ENCODE measurements at regions not wholly inside any gene's neighbourhood (a gene's known extent, or its start where the extent isn't known, plus 50 kb on each side); places are given as distances from the start of the nearest gene placed in this dataset.

- Histone ChIP-seq H3K27me3 (ENCODE audit: insufficient read depth, low read length, poor library complexity, severe bottlenecking) (no peaks in the 10 kb centered on the region), H3K4me2 (ENCODE audit: low read depth, low read length, poor library complexity, severe bottlenecking) (no peak overlapping the region), H3K4me1 (ENCODE audit: insufficient read depth, low read length, poor library complexity, severe bottlenecking) (no peaks in the 10 kb centered on the region), H3K4me3 (ENCODE audit: low read length, poor library complexity, severe bottlenecking) (no peak overlapping the region), H3K9me3 (ENCODE audit: insufficient read depth, low read depth, low read length) (no peaks in the 10 kb centered on the region), H3K79me2 (ENCODE audit: insufficient read depth, low read length) (no peaks in the 10 kb centered on the region), H3K9ac (ENCODE audit: low read depth, low read length, poor library complexity, severe bottlenecking) (no peak overlapping the region), H2AFZ (ENCODE audit: low read length) (no peak overlapping the region), H4K20me1 (ENCODE audit: insufficient read depth, low read length, poor library complexity, severe bottlenecking) (no peaks in the 10 kb centered on the region), H3K9me2 (replicated peaks; ENCODE audit: low read depth, low read length) (no peaks in the 10 kb centered on the region), H3K36me3 (ENCODE audit: insufficient read depth, low read length) (no peaks in the 10 kb centered on the region), H3F3A (ENCODE audit: low read depth) (no peaks in the 10 kb centered on the region)
- TF ChIP-seq EZH2phosphoT487 (IDR thresholded peaks at IDR 0.05; ENCODE audit: borderline replicate concordance) (no peak), CTCF (conservative IDR thresholded peaks at IDR 0.05; ENCODE audit: low read length) (no peak)
These were observed 225.8 kb upstream of the CYLC2 start for GRCh38 chr9:102769307-102769706.

- no peaks in the 10 kb centered on the region for H3K27me3 ChIP-seq (ENCODE audit: insufficient read depth, low read length, poor library complexity, severe bottlenecking)
- H3K9me2 ChIP-seq (replicated peaks; ENCODE audit: low read depth, low read length) = no peaks in the 10 kb centered on the region
- H4K20me1 ChIP-seq (ENCODE audit: insufficient read depth, low read length, poor library complexity, severe bottlenecking) = no peaks in the 10 kb centered on the region
- no peaks in the 10 kb centered on the region for H3K4me1 ChIP-seq (ENCODE audit: insufficient read depth, low read length, poor library complexity, severe bottlenecking)
- H2AFZ ChIP-seq (ENCODE audit: low read length) = no peak overlapping the region
- TF ChIP-seq EZH2phosphoT487 (IDR thresholded peaks at IDR 0.05; ENCODE audit: borderline replicate concordance) = no peak
- TF ChIP-seq CTCF (conservative IDR thresholded peaks at IDR 0.05; ENCODE audit: low read length) = no peak
- no peaks in the 10 kb centered on the region for H3K9me3 ChIP-seq (ENCODE audit: insufficient read depth, low read depth, low read length)
- no peaks in the 10 kb centered on the region for H3K79me2 ChIP-seq (ENCODE audit: insufficient read depth, low read length)
- no peak overlapping the region for H3K4me3 ChIP-seq (ENCODE audit: low read length, poor library complexity, severe bottlenecking)
- H3K4me2 ChIP-seq (ENCODE audit: low read depth, low read length, poor library complexity, severe bottlenecking) = no peak overlapping the region
- H3F3A ChIP-seq (ENCODE audit: low read depth) = no peaks in the 10 kb centered on the region
- no peaks in the 10 kb centered on the region for H3K36me3 ChIP-seq (ENCODE audit: insufficient read depth, low read length)
- no peak overlapping the region for H3K9ac ChIP-seq (ENCODE audit: low read depth, low read length, poor library complexity, severe bottlenecking)
These were observed 227.1 kb upstream of the CYLC2 start for GRCh38 chr9:102768002-102768401.

- Histone ChIP-seq H3K4me3 (ENCODE audit: low read length, poor library complexity, severe bottlenecking) (no peak overlapping the region), H3K36me3 (ENCODE audit: insufficient read depth, low read length) (no peaks in the 10 kb centered on the region), H2AFZ (ENCODE audit: low read length) (no peak overlapping the region), H3F3A (ENCODE audit: low read depth) (no peaks in the 10 kb centered on the region), H3K9ac (ENCODE audit: low read depth, low read length, poor library complexity, severe bottlenecking) (no peak overlapping the region), H3K4me2 (ENCODE audit: low read depth, low read length, poor library complexity, severe bottlenecking) (no peak overlapping the region), H3K79me2 (ENCODE audit: insufficient read depth, low read length) (no peaks in the 10 kb centered on the region), H3K9me3 (ENCODE audit: insufficient read depth, low read depth, low read length) (no peaks in the 10 kb centered on the region), H3K27me3 (ENCODE audit: insufficient read depth, low read length, poor library complexity, severe bottlenecking) (no peaks in the 10 kb centered on the region), H3K9me2 (replicated peaks; ENCODE audit: low read depth, low read length) (no peaks in the 10 kb centered on the region), H3K4me1 (ENCODE audit: insufficient read depth, low read length, poor library complexity, severe bottlenecking) (no peaks in the 10 kb centered on the region), H4K20me1 (ENCODE audit: insufficient read depth, low read length, poor library complexity, severe bottlenecking) (no peaks in the 10 kb centered on the region)
- TF ChIP-seq CTCF (conservative IDR thresholded peaks at IDR 0.05; ENCODE audit: low read length) (no peak), EZH2phosphoT487 (IDR thresholded peaks at IDR 0.05; ENCODE audit: borderline replicate concordance) (no peak)
These were observed 228.1 kb upstream of the CYLC2 start for GRCh38 chr9:102767076-102767475.
